Mesendoderm (in vitro differentiated cells): ENCODE measurements at regions not wholly inside any gene's neighbourhood (a gene's known extent, or its start where the extent isn't known, plus 50 kb on each side); places are given as distances from the start of the nearest gene placed in this dataset.

Experiments
- DNase-seq: peaks from one replicate; pipeline ENCODE4 v3.0.0; 2013
- H2AK5ac ChIP-seq: 2 replicates; pipeline ENCODE4 v1.6.1; 2013; ENCODE audit warnings: low read length, inconsistent platforms
- H2BK120ac ChIP-seq: 2 replicates; pipeline ENCODE4 v1.6.1; 2013; ENCODE audit warnings: low read depth, mild to moderate bottlenecking, low read length, moderate library complexity, mixed read lengths
- H2BK15ac ChIP-seq: replicated peaks from 2 replicates; pipeline ENCODE4 v1.6.1; 2013; ENCODE audit warnings: low read depth, mild to moderate bottlenecking, moderate library complexity
- H2BK5ac ChIP-seq: 2 replicates; pipeline ENCODE4 v1.6.1; 2013; ENCODE audit warnings: low read length, inconsistent platforms
- H3K18ac ChIP-seq: 2 replicates; pipeline ENCODE4 v1.6.1; 2013; ENCODE audit warnings: mild to moderate bottlenecking, low read length, mixed read lengths
- H3K23ac ChIP-seq: one replicate; pipeline ENCODE4 v1.6.1; 2013; ENCODE audit warnings: low read length
- H3K27ac ChIP-seq: 2 replicates; pipeline ENCODE4 v1.5.1; 2013; ENCODE audit warnings: low read depth, mild to moderate bottlenecking, inconsistent platforms, low read length, moderate library complexity
- H3K27me3 ChIP-seq: 2 replicates; pipeline ENCODE4 v1.6.1; 2013; ENCODE audit warnings: low read length, control low read depth, mild to moderate bottlenecking, inconsistent platforms; ENCODE audit not compliant: insufficient read depth, poor library complexity
- H3K36me3 ChIP-seq: 2 replicates; pipeline ENCODE4 v1.6.1; 2013; ENCODE audit warnings: low read length, inconsistent platforms; ENCODE audit not compliant: control insufficient read depth, insufficient read depth
- H3K4ac ChIP-seq: one replicate; pipeline ENCODE4 v1.6.1; 2013; ENCODE audit warnings: low read depth, mild to moderate bottlenecking, low read length, moderate library complexity
- H3K4me1 ChIP-seq: 2 replicates; pipeline ENCODE4 v1.6.1; 2013; ENCODE audit warnings: low read depth, low read length, inconsistent platforms; ENCODE audit not compliant: control insufficient read depth
- H3K4me2 ChIP-seq: 2 replicates; pipeline ENCODE4 v1.6.1; 2013; ENCODE audit warnings: low read length
- H3K4me3 ChIP-seq: 2 replicates; pipeline ENCODE4 v1.5.1; 2013; ENCODE audit warnings: mild to moderate bottlenecking, low read length
- H3K56ac ChIP-seq: one replicate; pipeline ENCODE4 v1.6.1; 2013; ENCODE audit warnings: low read length
- H3K79me1 ChIP-seq: 2 replicates; pipeline ENCODE4 v1.6.1; 2013; ENCODE audit warnings: low read length, inconsistent platforms
- H3K79me2 ChIP-seq: 2 replicates; pipeline ENCODE4 v1.6.1; 2013; ENCODE audit warnings: mild to moderate bottlenecking, low read length; ENCODE audit not compliant: control insufficient read depth, insufficient read depth
- H3K9ac ChIP-seq: 2 replicates; pipeline ENCODE4 v1.6.1; 2013; ENCODE audit warnings: low read length, inconsistent platforms
- H4K5ac ChIP-seq: one replicate; pipeline ENCODE4 v1.6.1; 2013; ENCODE audit warnings: low read length
- H4K8ac ChIP-seq: one replicate; pipeline ENCODE4 v1.6.1; 2013; ENCODE audit warnings: low read depth, mild to moderate bottlenecking, control low read depth, low read length, moderate library complexity
- WGBS: extraction: QIAGEN DNeasy Blood & Tissue Kit; methylation state at CpG from one replicate; pipeline ENCODE4 v1.1.7; 2013; ENCODE audit warnings: low lambda C conversion rate, missing lambda C conversion rate; ENCODE audit not compliant: insufficient coverage; ENCODE audit errors: extremely low coverage; 5-methylcytosine and 5-hydroxymethylcytosine counted together

GRCh38 chr6:164757451-164757850 lies 552.0 kb downstream of the C6orf118 start:
- no CpG with 5 or more reads among the region's 2 CpGs for WGBS
- H3K4me1 ChIP-seq, result no peaks in the 10 kb centered on the region
- no peak overlapping the region for H2AK5ac ChIP-seq

GRCh38 chr6:164756723-164757122 lies 552.7 kb downstream of the C6orf118 start:
- no peak overlapping the region for H3K9ac ChIP-seq
- H3K18ac ChIP-seq, result peak overlapping the region; percentile 68
- H3K36me3 ChIP-seq, result no peaks in the 10 kb centered on the region
- no peaks in the 10 kb centered on the region for H3K79me2 ChIP-seq
- H2BK5ac ChIP-seq, result no peak overlapping the region
- H3K4me1 ChIP-seq, result no peaks in the 10 kb centered on the region
- no peak overlapping the region for H3K27ac ChIP-seq
- DNase-seq, result no peak
- H4K5ac ChIP-seq, result no peak overlapping the region
- H3K56ac ChIP-seq, result no peak overlapping the region
- H4K8ac ChIP-seq, result no peak overlapping the region
- H3K79me1 ChIP-seq, result no peaks in the 10 kb centered on the region
- no peak overlapping the region for H3K4me3 ChIP-seq
- no peaks in the 10 kb centered on the region for H3K27me3 ChIP-seq
- no peak overlapping the region for H3K4ac ChIP-seq
- H3K23ac ChIP-seq, result no peak overlapping the region
- H3K4me2 ChIP-seq, result no peak overlapping the region
- no peak overlapping the region for H2BK120ac ChIP-seq
- H2AK5ac ChIP-seq, result no peak overlapping the region
- H2BK15ac ChIP-seq, result no peak overlapping the region
- WGBS, result no CpG with 5 or more reads among the region's 8 CpGs

More at GRCh38 chr6:164757451-164757850, 552.0 kb downstream of the C6orf118 start:
- Histone ChIP-seq H3K79me2 (no peaks in the 10 kb centered on the region), H2BK5ac (no peak overlapping the region), H3K27me3 (no peaks in the 10 kb centered on the region), H2BK120ac (no peak overlapping the region), H3K18ac (no peak overlapping the region), H3K23ac (no peak overlapping the region), H3K36me3 (no peaks in the 10 kb centered on the region), H3K4ac (no peak overlapping the region), H3K79me1 (no peaks in the 10 kb centered on the region), H3K27ac (no peak overlapping the region), H4K8ac (no peak overlapping the region), H3K56ac (no peak overlapping the region), H2BK15ac (no peak overlapping the region), H4K5ac (no peak overlapping the region), H3K4me3 (no peak overlapping the region), H3K9ac (no peak overlapping the region), H3K4me2 (no peak overlapping the region)
- no peak for DNase-seq

- no CpG with 5 or more reads among the region's 3 CpGs for WGBS
- peak; percentile 71 for DNase-seq
- no peak overlapping the region for H2BK15ac ChIP-seq
Measured at GRCh38 chr6:164756142-164756541, 553.3 kb downstream of the C6orf118 start.

GRCh38 chr6:164753517-164753916 lies 555.9 kb downstream of the C6orf118 start:
- Histone ChIP-seq H3K4me2 (no peak overlapping the region), H3K4ac (no peak overlapping the region), H3K79me2 (no peaks in the 10 kb centered on the region), H3K23ac (no peak overlapping the region), H3K4me3 (no peak overlapping the region), H3K18ac (no peak overlapping the region), H3K56ac (no peak overlapping the region), H2BK5ac (no peak overlapping the region), H3K27ac (no peak overlapping the region), H2BK120ac (no peak overlapping the region), H3K4me1 (no peaks in the 10 kb centered on the region), H3K9ac (no peak overlapping the region), H2BK15ac (no peak overlapping the region), H4K5ac (no peak overlapping the region), H3K36me3 (no peaks in the 10 kb centered on the region), H3K27me3 (no peaks in the 10 kb centered on the region), H2AK5ac (no peak overlapping the region), H4K8ac (no peak overlapping the region), H3K79me1 (no peaks in the 10 kb centered on the region)
- no peak for DNase-seq

More at GRCh38 chr6:164756142-164756541, 553.3 kb downstream of the C6orf118 start:
- Histone ChIP-seq H2BK5ac (no peak overlapping the region), H3K23ac (no peak overlapping the region), H3K27me3 (no peaks in the 10 kb centered on the region), H2AK5ac (no peak overlapping the region), H4K8ac (no peak overlapping the region), H3K4me3 (no peak overlapping the region), H3K4me2 (no peak overlapping the region), H3K56ac (no peak overlapping the region), H3K4me1 (no peaks in the 10 kb centered on the region), H2BK120ac (no peak overlapping the region), H3K79me1 (no peaks in the 10 kb centered on the region), H3K9ac (no peak overlapping the region), H3K79me2 (no peaks in the 10 kb centered on the region), H3K27ac (no peak overlapping the region), H3K36me3 (no peaks in the 10 kb centered on the region), H3K18ac (no peak overlapping the region), H3K4ac (no peak overlapping the region), H4K5ac (no peak overlapping the region)

- Histone ChIP-seq H3K36me3 (no peaks in the 10 kb centered on the region), H3K27me3 (no peaks in the 10 kb centered on the region), H3K4me2 (no peak overlapping the region), H3K4me3 (no peak overlapping the region), H3K79me2 (no peaks in the 10 kb centered on the region), H2BK5ac (no peak overlapping the region), H4K5ac (no peak overlapping the region), H3K4me1 (no peaks in the 10 kb centered on the region), H4K8ac (no peak overlapping the region), H2BK15ac (no peak overlapping the region), H3K18ac (no peak overlapping the region), H3K79me1 (no peaks in the 10 kb centered on the region), H3K56ac (no peak overlapping the region), H3K9ac (no peak overlapping the region), H3K27ac (no peak overlapping the region), H2AK5ac (no peak overlapping the region), H3K4ac (no peak overlapping the region), H2BK120ac (no peak overlapping the region), H3K23ac (no peak overlapping the region)
- no peak for DNase-seq
- WGBS, result no CpG with 5 or more reads among the region's 5 CpGs
Measured at GRCh38 chr6:164751395-164751794, 558.0 kb downstream of the C6orf118 start.

GRCh38 chr6:164750128-164750527 lies 559.3 kb downstream of the C6orf118 start:
- H3K56ac ChIP-seq, result no peak overlapping the region
- no peak for DNase-seq
- no peaks in the 10 kb centered on the region for H3K36me3 ChIP-seq
- WGBS, result no CpG with 5 or more reads among the region's 3 CpGs
- H3K79me2 ChIP-seq, result no peaks in the 10 kb centered on the region
- H4K8ac ChIP-seq, result no peak overlapping the region
- H3K4me2 ChIP-seq, result no peak overlapping the region
- no peak overlapping the region for H3K18ac ChIP-seq
- no peak overlapping the region for H4K5ac ChIP-seq
- H3K9ac ChIP-seq, result no peak overlapping the region
- no peak overlapping the region for H3K27ac ChIP-seq
- no peak overlapping the region for H3K23ac ChIP-seq
- no peaks in the 10 kb centered on the region for H3K79me1 ChIP-seq
- no peaks in the 10 kb centered on the region for H3K4me1 ChIP-seq
- H2BK5ac ChIP-seq, result no peak overlapping the region
- H2BK120ac ChIP-seq, result no peak overlapping the region
- H3K27me3 ChIP-seq, result no peaks in the 10 kb centered on the region
- H3K4ac ChIP-seq, result no peak overlapping the region
- no peak overlapping the region for H2AK5ac ChIP-seq
- no peak overlapping the region for H3K4me3 ChIP-seq
- no peak overlapping the region for H2BK15ac ChIP-seq
